Peyer's patch (tissue), 4 donors: ENCODE measurements at regions not wholly inside any gene's neighbourhood (a gene's known extent, or its start where the extent isn't known, plus 50 kb on each side); places are given as distances from the start of the nearest gene placed in this dataset.

Experiments
- CTCF ChIP-seq, 6 experiments: fragments of 450-650 bp in 4 of 6; fragments of 200-600 bp in 2 of 6; sonication (generic) in 1 of 6; IDR thresholded peaks; one replicate each; pipeline ENCODE4 v1.5.1; 2017 to 2019; ENCODE audit warnings: antibody characterized with exemption in 6 of 6, mild to moderate bottlenecking in 3 of 6, moderate library complexity in 1 of 6
- POLR2A ChIP-seq, 2 donors: fragments of 450-650 bp; IDR thresholded peaks; one replicate each; pipeline ENCODE4 v1.5.1; 2017; ENCODE audit warnings: antibody characterized with exemption in 2 of 2, mild to moderate bottlenecking in 2 of 2, moderate library complexity in 2 of 2

GRCh38 chr20:22940350-22940749 is 94.8 kb upstream of the SSTR4 start:
- no peak for TF ChIP-seq CTCF (IDR thresholded peaks at IDR 0.05)
- TF ChIP-seq POLR2A (IDR thresholded peaks at IDR 0.05): no peak
